ENCODE measurements at regions not wholly inside any gene's neighbourhood (a gene's known extent, or its start where the extent isn't known, plus 50 kb on each side); places are given as distances from the start of the nearest gene placed in this dataset.

- DNase-seq (ENCODE audit: low read depth, low spot score) (no peak), FAIRE-seq (no peak)
- no peaks in the 10 kb centered on the region for H3K4me1 ChIP-seq (ENCODE audit: control insufficient read depth, extremely low read depth, insufficient read depth, low read length)
- H4K20me1 ChIP-seq (ENCODE audit: control insufficient read depth, extremely low read depth, insufficient read depth, low read length), result no peaks in the 10 kb centered on the region
- H2AFZ ChIP-seq (ENCODE audit: control insufficient read depth, low read length), result no peak overlapping the region
- dilution Hi-C loops (cut with MboI; ENCODE audit: extremely low pct_ligation_motif_present, low sequenced_read_pairs), result no loop called here
- H3K36me3 ChIP-seq (ENCODE audit: control insufficient read depth in 2 of 2, extremely low read depth in 1 of 2, insufficient read depth in 2 of 2, low read length in 2 of 2), result no peaks in the 10 kb centered on the region
- no peak overlapping the region for H3K27ac ChIP-seq (ENCODE audit: control insufficient read depth, insufficient read depth, low read length)
- H3K79me2 ChIP-seq (ENCODE audit: control insufficient read depth, insufficient read depth, low read length), result no peaks in the 10 kb centered on the region
- H3K9me3 ChIP-seq (ENCODE audit: control insufficient read depth, low read depth, low read length), result no peaks in the 10 kb centered on the region
- no peak overlapping the region for H3K4me2 ChIP-seq (ENCODE audit: control insufficient read depth, extremely low read depth, insufficient read depth, low read depth, low read length)
- no peak overlapping the region for H3K4me3 ChIP-seq (ENCODE audit: control insufficient read depth in 2 of 3, extremely low read depth in 1 of 3, insufficient read depth in 2 of 3, low read depth in 1 of 3, low read length in 3 of 3)
- H3K27me3 ChIP-seq (ENCODE audit: control insufficient read depth, extremely low read depth, insufficient read depth, low read length), result peaks cover 60% of the 10 kb centered on the region
- no peak for TF ChIP-seq CTCF (optimal IDR thresholded peaks at IDR 0.05 in 1 of 3, IDR thresholded peaks at IDR 0.05 in 1 of 3, conservative IDR thresholded peaks at IDR 0.05 in 1 of 3; ENCODE audit: extremely low read depth in 1 of 3, insufficient read depth in 2 of 3, low read length in 3 of 3)
- TF ChIP-seq EZH2 (IDR thresholded peaks at IDR 0.05; ENCODE audit: low read length), result no peak
- H3K9ac ChIP-seq (ENCODE audit: control insufficient read depth, extremely low read depth, insufficient read depth, low read length), result no peak overlapping the region
- no peaks in the 10 kb centered on the region for H3K9me1 ChIP-seq (ENCODE audit: control insufficient read depth, extremely low read depth, insufficient read depth, low read length)
These were observed 88.4 kb downstream of the RBFOX3 start for GRCh38 chr17:79522414-79522813.

DNA sequence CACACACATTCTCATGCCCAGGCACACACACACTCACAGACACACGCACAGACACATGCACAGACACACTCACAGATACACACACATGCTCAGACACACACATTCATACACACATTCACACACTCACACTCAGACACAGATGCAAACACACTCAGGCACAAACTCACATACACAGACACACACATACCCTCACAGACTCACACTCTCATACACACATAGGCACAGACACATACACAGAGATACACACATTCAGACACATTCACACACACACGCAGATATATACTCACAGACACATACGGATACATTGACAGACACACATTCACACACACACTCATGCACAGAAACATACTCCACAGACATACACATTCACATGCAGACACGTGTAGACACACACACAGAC is 89.6 kb downstream of the RBFOX3 start:
- Histone ChIP-seq H3K9me3 (ENCODE audit: control insufficient read depth, low read depth, low read length) (no peaks in the 10 kb centered on the region), H3K4me3 (ENCODE audit: control insufficient read depth in 2 of 3, extremely low read depth in 1 of 3, insufficient read depth in 2 of 3, low read depth in 1 of 3, low read length in 3 of 3) (no peak overlapping the region), H3K9ac (ENCODE audit: control insufficient read depth, extremely low read depth, insufficient read depth, low read length) (no peak overlapping the region), H3K4me2 (ENCODE audit: control insufficient read depth, extremely low read depth, insufficient read depth, low read depth, low read length) (no peak overlapping the region), H3K9me1 (ENCODE audit: control insufficient read depth, extremely low read depth, insufficient read depth, low read length) (no peaks in the 10 kb centered on the region), H4K20me1 (ENCODE audit: control insufficient read depth, extremely low read depth, insufficient read depth, low read length) (no peaks in the 10 kb centered on the region), H3K4me1 (ENCODE audit: control insufficient read depth, extremely low read depth, insufficient read depth, low read length) (no peaks in the 10 kb centered on the region), H3K27me3 (ENCODE audit: control insufficient read depth, extremely low read depth, insufficient read depth, low read length) (peaks cover 57% of the 10 kb centered on the region), H3K79me2 (ENCODE audit: control insufficient read depth, insufficient read depth, low read length) (no peaks in the 10 kb centered on the region), H2AFZ (ENCODE audit: control insufficient read depth, low read length) (no peak overlapping the region), H3K36me3 (ENCODE audit: control insufficient read depth in 2 of 2, extremely low read depth in 1 of 2, insufficient read depth in 2 of 2, low read length in 2 of 2) (no peaks in the 10 kb centered on the region), H3K27ac (ENCODE audit: control insufficient read depth, insufficient read depth, low read length) (no peak overlapping the region)
- dilution Hi-C loops (cut with MboI; ENCODE audit: extremely low pct_ligation_motif_present, low sequenced_read_pairs), result no loop called here
- FAIRE-seq (no peak), DNase-seq (ENCODE audit: low read depth, low spot score) (no peak)
- TF ChIP-seq CTCF (optimal IDR thresholded peaks at IDR 0.05 in 1 of 3, IDR thresholded peaks at IDR 0.05 in 1 of 3, conservative IDR thresholded peaks at IDR 0.05 in 1 of 3; ENCODE audit: extremely low read depth in 1 of 3, insufficient read depth in 2 of 3, low read length in 3 of 3) (no peak), EZH2 (IDR thresholded peaks at IDR 0.05; ENCODE audit: low read length) (no peak)

Measured in keratinocyte (primary cell).